MCF 10A (cell line): ENCODE measurements at regions not wholly inside any gene's neighbourhood (a gene's known extent, or its start where the extent isn't known, plus 50 kb on each side); places are given as distances from the start of the nearest gene placed in this dataset.

ENCODE experiments used
- BruUV-seq: library from RNA; stranded (reverse); fragments of 400-500 nt; replicated peaks from 2 replicates; lab custom pipeline; 2021; lab: Mats Ljungman, UMichigan
- CTCF ChIA-PET: fragments of 300-600 bp; sonication (Branson Sonifier 250); formaldehyde crosslinking; extraction: SDS; loops from one replicate; lab custom pipeline; 2021; ENCODE audit warnings: antibody characterized with exemption, inconsistent platforms; lab: Yijun Ruan, JAX
- POLR2A ChIA-PET: fragments of 300-600, 350-650 bp; sonication (Branson Sonifier 250); formaldehyde crosslinking; extraction: SDS; loops from one replicate; lab custom pipeline; 2020; ENCODE audit warnings: antibody characterized with exemption, inconsistent platforms; lab: Yijun Ruan, JAX
- DNase-seq: peaks from one replicate; pipeline ENCODE4 v3.0.0-alpha.2; 2018; ENCODE audit not compliant: unreplicated experiment
- H3K27ac Mint-ChIP-seq: one replicate; pipeline ENCODE4 v1.8.0; 2022; ENCODE audit warnings: mild to moderate bottlenecking, low read depth, mixed read lengths; ENCODE audit not compliant: unreplicated experiment
- H3K27me3 Mint-ChIP-seq: one replicate; pipeline ENCODE4 v1.8.0; 2022; ENCODE audit warnings: mixed read lengths; ENCODE audit not compliant: insufficient read depth, unreplicated experiment
- H3K36me3 Mint-ChIP-seq: one replicate; pipeline ENCODE4 v1.8.0; 2022; ENCODE audit warnings: mild to moderate bottlenecking, moderate library complexity, mixed read lengths; ENCODE audit not compliant: insufficient read depth, unreplicated experiment
- H3K4me1 Mint-ChIP-seq: one replicate; pipeline ENCODE4 v1.8.0; 2022; ENCODE audit warnings: mixed read lengths; ENCODE audit not compliant: insufficient read depth, unreplicated experiment
- H3K4me3 Mint-ChIP-seq: one replicate; pipeline ENCODE4 v1.8.0; 2022; ENCODE audit warnings: mild to moderate bottlenecking, moderate library complexity, mixed read lengths; ENCODE audit not compliant: unreplicated experiment
- H3K9me3 Mint-ChIP-seq: one replicate; pipeline ENCODE4 v1.8.0; 2022; ENCODE audit warnings: mixed read lengths; ENCODE audit not compliant: unreplicated experiment
- CTCF ChIP-seq: fragments of 200-600 bp; IDR thresholded peaks from one replicate; pipeline ENCODE4 v1.8.0; 2022; ENCODE audit warnings: antibody characterized with exemption, mild to moderate bottlenecking; ENCODE audit not compliant: unreplicated experiment
- intact Hi-C: fragments of 100-400 bp; cut with micrococcal nuclease; formaldehyde crosslinking; loops from 2 replicates; pipeline ENCODE4 v1.14.1; 2022

- H3K27me3 Mint-ChIP-seq, result no peaks in the 10 kb centered on the region
- H3K9me3 Mint-ChIP-seq, result no peaks in the 10 kb centered on the region
- no peak for DNase-seq
- ChIA-PET POLR2A (interaction anchor here (0.9 kb wide), 1 partner anchor 233 kb away, joined by 4 read pairs; no protein-coding TSS in a partner anchor), CTCF (no interaction called here)
- H3K27ac Mint-ChIP-seq, result no peak overlapping the region
- intact Hi-C loops, result no loop called here
- no peaks in the 10 kb centered on the region for H3K4me1 Mint-ChIP-seq
- TF ChIP-seq CTCF, result no peak
- H3K36me3 Mint-ChIP-seq, result no peaks in the 10 kb centered on the region
- BruUV-seq, result no TSS peak
- no peak overlapping the region for H3K4me3 Mint-ChIP-seq
These were observed 484.1 kb upstream of the CPEB2 start for GRCh38 chr4:14518136-14518535.

- peak; percentile 12 for DNase-seq
- no TSS peak for BruUV-seq
- no peak for TF ChIP-seq CTCF
- H3K27ac Mint-ChIP-seq, result no peak overlapping the region
- H3K9me3 Mint-ChIP-seq, result no peaks in the 10 kb centered on the region
- no peaks in the 10 kb centered on the region for H3K4me1 Mint-ChIP-seq
- intact Hi-C loops, result no loop called here
- H3K4me3 Mint-ChIP-seq, result no peak overlapping the region
- H3K27me3 Mint-ChIP-seq, result no peaks in the 10 kb centered on the region
- ChIA-PET POLR2A (no interaction called here), CTCF (interaction anchor here (0.6 kb wide), 1 partner anchor 47 kb away, joined by 3 read pairs; no protein-coding TSS in a partner anchor)
- H3K36me3 Mint-ChIP-seq, result no peaks in the 10 kb centered on the region
These were observed 482.1 kb upstream of the CPEB2 start for GRCh38 chr4:14520171-14520570.

- Mint-ChIP-seq H3K36me3 (no peaks in the 10 kb centered on the region), H3K27ac (no peak overlapping the region), H3K4me1 (no peaks in the 10 kb centered on the region), H3K9me3 (no peaks in the 10 kb centered on the region), H3K27me3 (no peaks in the 10 kb centered on the region), H3K4me3 (no peak overlapping the region)
- intact Hi-C loops, result no loop called here
- no peak for TF ChIP-seq CTCF
- DNase-seq, result no peak
- BruUV-seq, result no TSS peak
- ChIA-PET POLR2A (no interaction called here), CTCF (no interaction called here)
These were observed 478.0 kb upstream of the CPEB2 start for GRCh38 chr4:14524276-14524675.

- DNase-seq, result no peak
These were observed 473.4 kb upstream of the CPEB2 start for GRCh38 chr4:14528918-14529317.

More at GRCh38 chr4:14528918-14529317, 473.4 kb upstream of the CPEB2 start:
- POLR2A ChIA-PET, result no interaction called here
- no peaks in the 10 kb centered on the region for H3K36me3 Mint-ChIP-seq
- intact Hi-C loops, result no loop called here
- no peak for TF ChIP-seq CTCF
- CTCF ChIA-PET, result no interaction called here
- H3K27ac Mint-ChIP-seq, result no peak overlapping the region
- H3K27me3 Mint-ChIP-seq, result no peaks in the 10 kb centered on the region
- peaks cover 13% of the 10 kb centered on the region for H3K4me1 Mint-ChIP-seq
- H3K9me3 Mint-ChIP-seq, result no peaks in the 10 kb centered on the region
- no TSS peak for BruUV-seq
- H3K4me3 Mint-ChIP-seq, result no peak overlapping the region
